Thoracic aorta (tissue), 2 donors: ENCODE measurements at regions not wholly inside any gene's neighbourhood (a gene's known extent, or its start where the extent isn't known, plus 50 kb on each side); places are given as distances from the start of the nearest gene placed in this dataset.

Source experiments
- ATAC-seq: fragments of 150-250 bp; one replicate; pipeline ENCODE4 v1.8.0; 2017; ENCODE audit warnings: low read depth; ENCODE audit not compliant: insufficient number of reproducible peaks, low FRiP score
- DNase-seq: peaks from one replicate; pipeline ENCODE4 v3.0.0-alpha.2; 2020; ENCODE audit warnings: low spot score
- H3K27ac ChIP-seq, 2 donors: fragments of 200-600 bp; sonication (generic); 1 replicate in 1 of 2; 2 replicates in 1 of 2; pipeline ENCODE4 v1.5.1; 2016; ENCODE audit warnings: mild to moderate bottlenecking in 2 of 2, moderate library complexity in 2 of 2
- H3K27me3 ChIP-seq: fragments of 200-600 bp; sonication (generic); replicated peaks from 2 replicates; pipeline ENCODE4 v1.6.0; 2016; ENCODE audit warnings: mild to moderate bottlenecking; ENCODE audit not compliant: insufficient read depth
- H3K36me3 ChIP-seq: fragments of 200-600 bp; sonication (generic); one replicate; pipeline ENCODE4 v1.5.1; 2016
- H3K4me1 ChIP-seq, 2 donors: fragments of 200-600 bp; sonication (generic); 1 replicate in 1 of 2; 2 replicates in 1 of 2; pipeline versions ENCODE4 v1.5.1 to v1.6.0; 2016; ENCODE audit warnings: low read depth in 2 of 2, mild to moderate bottlenecking in 1 of 2; ENCODE audit not compliant: control insufficient read depth in 1 of 2
- H3K4me3 ChIP-seq: fragments of 200-600 bp; sonication (generic); 2 replicates; pipeline ENCODE4 v1.5.1; 2016; ENCODE audit warnings: mild to moderate bottlenecking
- H3K9me3 ChIP-seq: fragments of 200-600 bp; sonication (generic); 2 replicates; pipeline ENCODE4 v1.5.1; 2016
- CTCF ChIP-seq: fragments of 200-600 bp; sonication (generic); IDR thresholded peaks from one replicate; pipeline ENCODE4 v1.5.1; 2019; ENCODE audit warnings: antibody characterized with exemption

- Histone ChIP-seq H3K9me3 (no peaks in the 10 kb centered on the region), H3K36me3 (no peaks in the 10 kb centered on the region), H3K4me1 (no peaks in the 10 kb centered on the region), H3K27me3 (no peaks in the 10 kb centered on the region), H3K27ac (no peak overlapping the region), H3K4me3 (no peak overlapping the region)
- TF ChIP-seq CTCF = peak; percentile 52
- ATAC-seq (no peak), DNase-seq (no peak)
These were observed 643.3 kb downstream of the SOCS6 start for GRCh38 chr18:70931942-70932814.

GRCh38 chr18:70920840-70921374, 632.1 kb downstream of the SOCS6 start:
- no peak overlapping the region for H3K4me3 ChIP-seq
- no peaks in the 10 kb centered on the region for H3K36me3 ChIP-seq
- no peaks in the 10 kb centered on the region for H3K9me3 ChIP-seq
- no peak for TF ChIP-seq CTCF
- H3K27ac ChIP-seq = no peak overlapping the region
- no peaks in the 10 kb centered on the region for H3K4me1 ChIP-seq
- DNase-seq (no peak), ATAC-seq (no peak)
- no peaks in the 10 kb centered on the region for H3K27me3 ChIP-seq

GRCh38 chr18:70907673-70908072, 618.8 kb downstream of the SOCS6 start:
- TF ChIP-seq CTCF = no peak

GRCh38 chr18:70892381-70892780, 603.5 kb downstream of the SOCS6 start:
- no peak overlapping the region for H3K4me3 ChIP-seq
- no peak for DNase-seq
- no peaks in the 10 kb centered on the region for H3K36me3 ChIP-seq
- TF ChIP-seq CTCF = no peak
- no peak for ATAC-seq
- H3K4me1 ChIP-seq = no peaks in the 10 kb centered on the region
- no peaks in the 10 kb centered on the region for H3K9me3 ChIP-seq
- no peaks in the 10 kb centered on the region for H3K27me3 ChIP-seq
- no peak overlapping the region for H3K27ac ChIP-seq

More at GRCh38 chr18:70907673-70908072, 618.8 kb downstream of the SOCS6 start:
- Histone ChIP-seq H3K27ac (no peak overlapping the region), H3K36me3 (no peaks in the 10 kb centered on the region), H3K27me3 (no peaks in the 10 kb centered on the region), H3K9me3 (no peaks in the 10 kb centered on the region), H3K4me3 (no peak overlapping the region), H3K4me1 (no peaks in the 10 kb centered on the region)
- DNase-seq (no peak), ATAC-seq (no peak)

GRCh38 chr18:70870292-70870691, 581.4 kb downstream of the SOCS6 start:
- Histone ChIP-seq H3K36me3 (no peaks in the 10 kb centered on the region), H3K27ac (no peak overlapping the region), H3K4me1 (no peaks in the 10 kb centered on the region), H3K27me3 (no peaks in the 10 kb centered on the region), H3K4me3 (no peak overlapping the region), H3K9me3 (no peaks in the 10 kb centered on the region)
- ATAC-seq = no peak
- DNase-seq = no peak
- no peak for TF ChIP-seq CTCF
